Adrenal gland (tissue), 5 donors: ENCODE measurements at regions not wholly inside any gene's neighbourhood (a gene's known extent, or its start where the extent isn't known, plus 50 kb on each side); places are given as distances from the start of the nearest gene placed in this dataset.
"Not testable (repeated sequence)": the region's sequence is repeated elsewhere in the genome, so short reads cannot be mapped to it uniquely, and the experiment has no call there.

ENCODE experiments used
- CTCF ChIP-seq, 6 experiments: fragments of 450-650 bp in 4 of 6; fragments of 200-600 bp in 2 of 6; sonication (generic) in 1 of 6; IDR thresholded peaks; 1 replicate in 5 of 6; 2 replicates in 1 of 6; pipeline versions ENCODE4 v1.5.1 to v1.8.0; 2016 to 2021; ENCODE audit warnings: antibody characterized with exemption in 6 of 6, mild to moderate bottlenecking in 2 of 6, moderate library complexity in 1 of 6
- POLR2A ChIP-seq, 2 donors: fragments of 450-650 bp; IDR thresholded peaks; one replicate each; pipeline ENCODE4 v1.6.1; 2017; ENCODE audit warnings: antibody characterized with exemption in 2 of 2, mild to moderate bottlenecking in 2 of 2, moderate library complexity in 1 of 2
- donor health status: DM: no; HTN: no; CAD: no.

DNA sequence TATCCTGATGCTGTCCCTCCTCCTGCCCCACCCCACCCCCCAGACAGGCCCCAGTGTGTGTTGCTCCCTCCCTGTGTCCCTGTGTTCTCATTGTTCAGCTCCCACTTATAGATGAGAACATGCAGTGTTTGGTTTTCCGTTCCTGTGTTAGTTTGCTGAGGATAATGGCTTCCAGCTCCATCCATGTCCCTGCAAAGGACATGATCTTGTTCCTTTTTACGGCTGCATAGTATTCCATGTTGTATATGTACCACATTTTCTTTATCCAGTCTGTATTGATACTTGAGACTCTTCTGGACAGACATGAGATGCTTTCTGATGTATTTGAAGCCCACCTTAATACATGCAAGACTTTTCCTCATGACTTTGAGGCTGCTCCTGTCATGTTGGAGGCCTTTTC, 91.8 kb upstream of the USP9X start:
- not testable (repeated sequence) for TF ChIP-seq POLR2A, CTCF (IDR thresholded peaks at IDR 0.05)
